Prostate gland (tissue), 2 donors: ENCODE measurements at regions not wholly inside any gene's neighbourhood (a gene's known extent, or its start where the extent isn't known, plus 50 kb on each side); places are given as distances from the start of the nearest gene placed in this dataset.

Source experiments
- DNase-seq: peaks from one replicate; pipeline ENCODE4 v3.0.0-alpha.2; 2019; ENCODE audit warnings: low spot score
- H3K27ac ChIP-seq, 2 donors: fragments of 200-600 bp; sonication (generic); 2 replicates each; pipeline ENCODE4 v1.5.1; 2017 to 2019
- H3K27me3 ChIP-seq: fragments of 200-600 bp; sonication (generic); replicated peaks from 2 replicates; pipeline ENCODE4 v1.5.1; 2019; ENCODE audit not compliant: insufficient read depth
- H3K36me3 ChIP-seq, 2 donors: fragments of 200-600 bp; sonication (generic); 1 replicate in 1 of 2; 2 replicates in 1 of 2; pipeline versions ENCODE4 v1.5.1 to v1.8.1; 2017 to 2019
- H3K4me1 ChIP-seq: fragments of 200-600 bp; sonication (generic); replicated peaks from 2 replicates; pipeline ENCODE4 v1.5.1; 2019
- H3K4me3 ChIP-seq, 2 donors: fragments of 200-600 bp; sonication (generic); 2 replicates each; pipeline ENCODE4 v1.5.1; 2017 to 2019
- H3K9me3 ChIP-seq: fragments of 200-600 bp; sonication (generic); 2 replicates; pipeline ENCODE4 v1.5.1; 2017
- POLR2A ChIP-seq: fragments of 450-650 bp; IDR thresholded peaks from one replicate; pipeline ENCODE4 v1.6.1; 2016; ENCODE audit warnings: antibody characterized with exemption, mild to moderate bottlenecking
- POLR2AphosphoS5 ChIP-seq: sonication (generic); formaldehyde crosslinking; IDR thresholded peaks from one replicate; pipeline ENCODE4 v1.6.1; 2017; ENCODE audit warnings: antibody characterized with exemption
- WGBS: methylation state at CpG from one replicate; pipeline ENCODE4 v1.1.5; 2018; 5-methylcytosine and 5-hydroxymethylcytosine counted together
- intact Hi-C: fragments of 100-400 bp; cut with DNase I; formaldehyde crosslinking; loops from one replicate; pipeline ENCODE4 v1.14.2; 2022
- TF ChIP-seq, protein P1 (sequence below), 4 experiments: fragments of 200-600 bp in 2 of 4; fragments of 450-650 bp in 2 of 4; sonication (generic) in 2 of 4; IDR thresholded peaks; 1 replicate in 3 of 4; 2 replicates in 1 of 4; pipeline ENCODE4 v1.5.1; 2016 to 2019; ENCODE audit warnings: antibody characterized with exemption in 4 of 4, mild to moderate bottlenecking in 2 of 4, moderate library complexity in 2 of 4

DNA sequence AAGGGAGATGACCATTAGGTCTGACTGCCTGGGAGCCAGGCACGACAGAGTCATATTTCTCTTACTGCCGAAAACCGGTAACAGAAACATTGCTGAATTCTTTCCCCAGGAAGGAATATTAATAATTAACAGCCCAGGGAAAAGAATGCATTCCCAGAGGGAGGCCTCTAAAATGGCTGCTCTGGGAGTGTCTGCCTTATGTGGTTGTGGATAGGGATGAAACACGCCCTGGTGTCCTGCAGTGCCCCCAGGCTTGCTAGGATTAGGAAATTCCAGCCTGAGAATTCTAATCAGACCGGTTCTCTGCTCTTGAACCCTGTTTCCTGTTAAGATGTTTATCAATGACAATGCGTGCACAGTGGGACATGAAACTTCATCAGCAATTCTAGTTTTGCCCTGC lies 226.7 kb downstream of the GPAM start:
- intact Hi-C loops = no loop called here
- Histone ChIP-seq H3K4me3 (no peak overlapping the region), H3K4me1 (no peaks in the 10 kb centered on the region), H3K27ac (no peak overlapping the region), H3K36me3 (no peaks in the 10 kb centered on the region), H3K9me3 (no peaks in the 10 kb centered on the region), H3K27me3 (no peaks in the 10 kb centered on the region)
- WGBS = 90% methylated on average over 6 of the region's 6 CpGs
- TF ChIP-seq POLR2A (no peak), POLR2AphosphoS5 (no peak)
- TF ChIP-seq, protein P1, sequence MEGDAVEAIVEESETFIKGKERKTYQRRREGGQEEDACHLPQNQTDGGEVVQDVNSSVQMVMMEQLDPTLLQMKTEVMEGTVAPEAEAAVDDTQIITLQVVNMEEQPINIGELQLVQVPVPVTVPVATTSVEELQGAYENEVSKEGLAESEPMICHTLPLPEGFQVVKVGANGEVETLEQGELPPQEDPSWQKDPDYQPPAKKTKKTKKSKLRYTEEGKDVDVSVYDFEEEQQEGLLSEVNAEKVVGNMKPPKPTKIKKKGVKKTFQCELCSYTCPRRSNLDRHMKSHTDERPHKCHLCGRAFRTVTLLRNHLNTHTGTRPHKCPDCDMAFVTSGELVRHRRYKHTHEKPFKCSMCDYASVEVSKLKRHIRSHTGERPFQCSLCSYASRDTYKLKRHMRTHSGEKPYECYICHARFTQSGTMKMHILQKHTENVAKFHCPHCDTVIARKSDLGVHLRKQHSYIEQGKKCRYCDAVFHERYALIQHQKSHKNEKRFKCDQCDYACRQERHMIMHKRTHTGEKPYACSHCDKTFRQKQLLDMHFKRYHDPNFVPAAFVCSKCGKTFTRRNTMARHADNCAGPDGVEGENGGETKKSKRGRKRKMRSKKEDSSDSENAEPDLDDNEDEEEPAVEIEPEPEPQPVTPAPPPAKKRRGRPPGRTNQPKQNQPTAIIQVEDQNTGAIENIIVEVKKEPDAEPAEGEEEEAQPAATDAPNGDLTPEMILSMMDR (IDR thresholded peaks at IDR 0.05) = no peak
- DNase-seq = no peak

DNA sequence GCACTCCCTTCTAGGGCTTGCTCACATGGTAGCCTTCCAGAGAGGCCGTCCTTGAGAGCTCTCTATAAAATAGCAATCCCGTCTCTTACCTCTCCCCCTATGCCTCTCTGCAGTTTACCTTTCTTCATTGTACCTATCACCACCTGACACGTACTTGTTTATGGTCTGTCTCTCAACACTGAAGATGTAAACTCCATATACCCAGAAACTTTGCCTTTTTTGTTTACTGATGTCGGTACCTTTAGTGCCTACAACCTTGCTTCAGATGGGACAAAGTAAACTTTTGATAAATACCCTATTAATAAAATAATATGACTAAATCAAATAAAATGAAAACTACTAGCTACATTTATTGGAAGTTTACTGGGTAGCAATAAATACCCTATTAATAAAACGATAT lies 220.6 kb downstream of the GPAM start:
- TF ChIP-seq, protein P1 (IDR thresholded peaks at IDR 0.05) = no peak
- TF ChIP-seq POLR2AphosphoS5 (no peak), POLR2A (no peak)
- Histone ChIP-seq H3K27me3 (no peaks in the 10 kb centered on the region), H3K27ac (no peak overlapping the region), H3K36me3 (no peaks in the 10 kb centered on the region), H3K9me3 (no peaks in the 10 kb centered on the region), H3K4me3 (no peak overlapping the region), H3K4me1 (no peaks in the 10 kb centered on the region)
- DNase-seq = no peak
- intact Hi-C loops = no loop called here
- WGBS = 46% methylated on average over 5 of the region's 5 CpGs

DNA sequence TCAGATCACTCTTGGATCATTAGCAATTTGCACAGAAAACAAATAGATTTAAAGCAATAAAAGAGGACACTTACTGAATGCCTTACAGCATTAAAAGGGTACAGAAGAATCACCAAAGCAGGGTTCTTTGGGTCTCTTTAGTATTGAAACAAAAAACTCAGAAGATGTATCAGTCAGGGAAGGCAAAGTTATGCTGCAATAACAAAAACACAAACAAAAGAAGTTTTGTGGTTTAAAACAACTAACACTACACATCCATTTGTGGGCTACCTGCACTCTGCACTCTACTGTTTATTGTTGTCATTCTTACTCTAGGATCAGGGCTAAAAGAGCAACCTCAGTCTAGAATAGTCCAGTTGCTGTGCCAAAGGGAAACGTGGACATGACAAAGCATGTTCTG lies 216.4 kb downstream of the GPAM start:
- H3K9me3 ChIP-seq = no peaks in the 10 kb centered on the region
- 89% methylated on average over 1 of the region's 1 CpG for WGBS

DNA sequence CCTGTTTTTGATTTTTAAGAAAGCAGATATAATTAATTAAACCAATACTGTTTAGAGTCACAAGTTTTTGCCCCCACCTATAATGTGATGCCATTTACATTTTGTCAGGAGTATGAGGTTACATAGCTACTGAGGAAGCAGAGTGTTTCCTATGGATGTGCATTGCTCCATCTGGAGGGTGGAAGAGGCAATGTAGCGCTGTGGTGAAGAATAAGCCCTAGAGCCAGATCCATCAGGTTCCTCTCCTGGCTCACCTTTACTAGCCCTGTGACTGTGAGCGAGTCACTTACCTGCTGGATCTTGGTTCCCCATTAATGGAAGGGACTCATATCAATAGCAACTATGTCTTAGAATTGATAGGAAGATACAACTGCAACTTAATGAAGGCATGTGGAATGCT lies 216.0 kb downstream of the GPAM start:
- Histone ChIP-seq H3K27me3 (no peaks in the 10 kb centered on the region), H3K4me3 (no peak overlapping the region), H3K4me1 (no peaks in the 10 kb centered on the region), H3K36me3 (no peaks in the 10 kb centered on the region), H3K27ac (no peak overlapping the region), H3K9me3 (no peaks in the 10 kb centered on the region)
- intact Hi-C loops = no loop called here
- DNase-seq = no peak
- WGBS = 98% methylated on average over 2 of the region's 2 CpGs
- TF ChIP-seq POLR2AphosphoS5 = no peak
- no peak for TF ChIP-seq POLR2A
- TF ChIP-seq, protein P1 (IDR thresholded peaks at IDR 0.05) = no peak

More for the DNA sequence above, 216.4 kb downstream of the GPAM start:
- no peak for DNase-seq
- Histone ChIP-seq H3K4me3 (no peak overlapping the region), H3K36me3 (no peaks in the 10 kb centered on the region), H3K27ac (no peak overlapping the region), H3K27me3 (no peaks in the 10 kb centered on the region), H3K4me1 (no peaks in the 10 kb centered on the region)
- intact Hi-C loops = no loop called here
- TF ChIP-seq, protein P1 (IDR thresholded peaks at IDR 0.05) = no peak
- TF ChIP-seq POLR2AphosphoS5 (no peak), POLR2A (no peak)

DNA sequence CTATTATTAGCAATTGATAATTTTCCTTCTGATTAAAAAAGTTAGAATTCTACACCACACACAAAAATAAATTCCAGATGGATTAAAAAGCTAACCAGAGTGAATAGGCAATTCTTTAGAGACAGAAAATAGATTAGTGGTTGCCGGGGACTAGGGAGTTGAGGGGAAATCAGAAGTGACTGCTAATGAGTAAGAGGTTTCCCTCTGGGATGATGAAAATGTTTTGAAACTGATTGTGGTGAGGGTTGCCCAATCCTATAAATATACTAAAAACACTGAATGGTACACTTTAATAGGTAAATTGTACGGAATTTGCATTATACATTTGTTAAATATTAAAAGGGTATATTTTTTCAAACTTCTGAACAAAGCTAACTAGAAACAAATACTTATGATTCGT lies 214.9 kb downstream of the GPAM start:
- H3K27ac ChIP-seq = no peak overlapping the region
- no peaks in the 10 kb centered on the region for H3K4me1 ChIP-seq
- no peak for DNase-seq
- no peaks in the 10 kb centered on the region for H3K27me3 ChIP-seq
- no peaks in the 10 kb centered on the region for H3K36me3 ChIP-seq
- TF ChIP-seq, protein P1 (IDR thresholded peaks at IDR 0.05) = no peak
- TF ChIP-seq POLR2A (no peak), POLR2AphosphoS5 (no peak)
- intact Hi-C loops = no loop called here
- no peaks in the 10 kb centered on the region for H3K9me3 ChIP-seq
- WGBS = 78% methylated on average over 3 of the region's 3 CpGs
- no peak overlapping the region for H3K4me3 ChIP-seq
